ENCODE measurements at regions not wholly inside any gene's neighbourhood (a gene's known extent, or its start where the extent isn't known, plus 50 kb on each side); places are given as distances from the start of the nearest gene placed in this dataset.

- Histone ChIP-seq H3K4me3 (no peak overlapping the region), H3K9me3 (no peaks in the 10 kb centered on the region), H3K4me1 (peaks cover 0 to 17% (median 0%) of the 10 kb centered on the region in 9 donors), H3K27me3 (no peaks in the 10 kb centered on the region), H3K27ac (no peak overlapping the region), H3K36me3 (no peaks in the 10 kb centered on the region)
- no peak for TF ChIP-seq CTCF (IDR thresholded peaks at IDR 0.05)
- intact Hi-C loops (cut with DNase I), result loop anchor here in 4 of 10 donors (10.0 kb wide), 4 partner anchors 251 to 469 kb away; no protein-coding TSS in a partner anchor
- DNase-seq (no peak), ATAC-seq (no peak)
Measured at GRCh38 chr3:153295901-153296300, 133.9 kb downstream of the RAP2B start.

- H3K9me3 ChIP-seq, result no peaks in the 10 kb centered on the region
- TF ChIP-seq CTCF (IDR thresholded peaks at IDR 0.05), result no peak
- H3K27ac ChIP-seq, result no peak overlapping the region
- ATAC-seq (no peak), DNase-seq (no peak)
- no peaks in the 10 kb centered on the region for H3K27me3 ChIP-seq
- no peak overlapping the region for H3K4me3 ChIP-seq
- intact Hi-C loops (cut with DNase I), result no loop called here
- no peaks in the 10 kb centered on the region for H3K4me1 ChIP-seq
- no peaks in the 10 kb centered on the region for H3K36me3 ChIP-seq
- 64 to 87% methylated on average over 2 of the region's 2 CpGs for WGBS, 2 donors
Measured at GRCh38 chr3:153305189-153305588, 143.2 kb downstream of the RAP2B start.

- intact Hi-C loops (cut with DNase I), result no loop called here
- DNase-seq (no peak), ATAC-seq (no peak)
- peaks cover 0 to 7% (median 0%) of the 10 kb centered on the region in 9 donors for H3K4me1 ChIP-seq
- TF ChIP-seq CTCF (IDR thresholded peaks at IDR 0.05), result no peak
- H3K9me3 ChIP-seq, result peaks cover 0 to 6% (median 0%) of the 10 kb centered on the region in 11 donors
- no peaks in the 10 kb centered on the region for H3K36me3 ChIP-seq
- H3K4me3 ChIP-seq, result no peak overlapping the region
- no peak overlapping the region for H3K27ac ChIP-seq
- WGBS, 2 donors, result 69 to 80% methylated on average over 1 of the region's 1 CpG
- H3K27me3 ChIP-seq, result no peaks in the 10 kb centered on the region
Measured at GRCh38 chr3:153311541-153311940, 149.5 kb downstream of the RAP2B start.

- Histone ChIP-seq H3K36me3 (no peaks in the 10 kb centered on the region), H3K4me1 (peaks cover 0 to 7% (median 0%) of the 10 kb centered on the region in 9 donors), H3K9me3 (peaks cover 0 to 6% (median 0%) of the 10 kb centered on the region in 11 donors), H3K27ac (no peak overlapping the region), H3K27me3 (no peaks in the 10 kb centered on the region), H3K4me3 (no peak overlapping the region)
- 74 to 76% methylated on average over 1 of the region's 1 CpG for WGBS, 2 donors
- no peak for TF ChIP-seq CTCF (IDR thresholded peaks at IDR 0.05)
- ATAC-seq (no peak), DNase-seq (no peak)
- intact Hi-C loops (cut with DNase I), result no loop called here
Measured at GRCh38 chr3:153313302-153313965, 151.4 kb downstream of the RAP2B start.
